ENCODE measurements at regions not wholly inside any gene's neighbourhood (a gene's known extent, or its start where the extent isn't known, plus 50 kb on each side); places are given as distances from the start of the nearest gene placed in this dataset.

- Histone ChIP-seq H3K27ac (ENCODE audit: low read length in 2 of 2) (no peak overlapping the region), H2AFZ (ENCODE audit: insufficient read depth, low read depth, low read length, poor library complexity, severe bottlenecking) (no peak overlapping the region), H3K79me2 (ENCODE audit: control insufficient read depth, insufficient read depth, low read length) (no peaks in the 10 kb centered on the region), H3K9me3 (ENCODE audit: control extremely low read depth in 1 of 3, control insufficient read depth in 2 of 3, insufficient read depth in 1 of 3, low read length in 2 of 3) (no peaks in the 10 kb centered on the region), H4K20me1 (ENCODE audit: control insufficient read depth, insufficient read depth, low read length, poor library complexity, severe bottlenecking) (no peaks in the 10 kb centered on the region), H3K27me3 (replicated peaks in 1 of 4; ENCODE audit: control extremely low read depth in 1 of 4, control insufficient read depth in 3 of 4, insufficient read depth in 4 of 4, low read length in 3 of 4) (no peaks in the 10 kb centered on the region), H3K4me2 (replicated peaks; ENCODE audit: low read depth, low read length, poor library complexity, severe bottlenecking) (no peak overlapping the region), H3K4me1 (ENCODE audit: control insufficient read depth in 2 of 2, insufficient read depth in 2 of 2, low read length in 2 of 2) (no peaks in the 10 kb centered on the region), H3K36me3 (replicated peaks in 1 of 2; ENCODE audit: control extremely low read depth in 1 of 2, control insufficient read depth in 1 of 2, extremely low read depth in 1 of 2, insufficient read depth in 2 of 2, low read length in 1 of 2) (no peaks in the 10 kb centered on the region), H3K4me3 (ENCODE audit: control extremely low read depth in 1 of 5, extremely low read depth in 1 of 5, insufficient read depth in 1 of 5, low read depth in 2 of 5, low read length in 4 of 5) (no peak overlapping the region), H3K9ac (ENCODE audit: low read length) (no peak overlapping the region)
- Mint-ChIP-seq H3K4me1 (no peaks in the 10 kb centered on the region), H3K9me3 (ENCODE audit: insufficient read depth) (no peaks in the 10 kb centered on the region), H3K27me3 (peaks cover 3% of the 10 kb centered on the region), H3K4me3 (no peak overlapping the region), H3K27ac (no peak overlapping the region)
- ATAC-seq (ENCODE audit: low read depth) (no peak), DNase-seq (no peak)
- intact Hi-C loops (cut with micrococcal nuclease) = no loop called here
- ChIA-PET POLR2A (no interaction called here), CTCF (no interaction called here)
- TF ChIP-seq CTCF (IDR thresholded peaks at IDR 0.05) (no peak), EZH2 (IDR thresholded peaks at IDR 0.05; ENCODE audit: borderline replicate concordance, insufficient read depth, low read depth, low read length, poor library complexity, severe bottlenecking) (no peak)
- WGBS (ENCODE audit: insufficient coverage) = 88% methylated on average over 6 of the region's 6 CpGs
These were observed 285.8 kb downstream of the NPIPA8 start for GRCh38 chr16:18050777-18051176.

GRCh38 chr16:18050234-18050633, 286.3 kb downstream of the NPIPA8 start:
- Histone ChIP-seq H4K20me1 (ENCODE audit: control insufficient read depth, insufficient read depth, low read length, poor library complexity, severe bottlenecking) (no peaks in the 10 kb centered on the region), H3K27ac (ENCODE audit: low read length in 2 of 2) (no peak overlapping the region), H3K4me1 (ENCODE audit: control insufficient read depth in 2 of 2, insufficient read depth in 2 of 2, low read length in 2 of 2) (no peaks in the 10 kb centered on the region), H3K9ac (ENCODE audit: low read length) (no peak overlapping the region), H2AFZ (ENCODE audit: insufficient read depth, low read depth, low read length, poor library complexity, severe bottlenecking) (no peak overlapping the region), H3K4me3 (ENCODE audit: control extremely low read depth in 1 of 5, extremely low read depth in 1 of 5, insufficient read depth in 1 of 5, low read depth in 2 of 5, low read length in 4 of 5) (no peak overlapping the region), H3K9me3 (ENCODE audit: control extremely low read depth in 1 of 3, control insufficient read depth in 2 of 3, insufficient read depth in 1 of 3, low read length in 2 of 3) (no peaks in the 10 kb centered on the region), H3K4me2 (replicated peaks; ENCODE audit: low read depth, low read length, poor library complexity, severe bottlenecking) (no peak overlapping the region), H3K79me2 (ENCODE audit: control insufficient read depth, insufficient read depth, low read length) (no peaks in the 10 kb centered on the region), H3K36me3 (replicated peaks in 1 of 2; ENCODE audit: control extremely low read depth in 1 of 2, control insufficient read depth in 1 of 2, extremely low read depth in 1 of 2, insufficient read depth in 2 of 2, low read length in 1 of 2) (no peaks in the 10 kb centered on the region), H3K27me3 (replicated peaks in 1 of 4; ENCODE audit: control extremely low read depth in 1 of 4, control insufficient read depth in 3 of 4, insufficient read depth in 4 of 4, low read length in 3 of 4) (no peaks in the 10 kb centered on the region)
- intact Hi-C loops (cut with micrococcal nuclease) = no loop called here
- 78% methylated on average over 4 of the region's 7 CpGs for WGBS (ENCODE audit: insufficient coverage)
- DNase-seq = no peak
- ChIA-PET CTCF (no interaction called here), POLR2A (no interaction called here)
- no peaks in the 10 kb centered on the region for H3K4me1 Mint-ChIP-seq
- no peak overlapping the region for H3K4me3 Mint-ChIP-seq
- H3K27ac Mint-ChIP-seq = no peak overlapping the region
- TF ChIP-seq EZH2 (IDR thresholded peaks at IDR 0.05; ENCODE audit: borderline replicate concordance, insufficient read depth, low read depth, low read length, poor library complexity, severe bottlenecking) = no peak
- TF ChIP-seq CTCF (IDR thresholded peaks at IDR 0.05) = no peak
- no peak for ATAC-seq (ENCODE audit: low read depth)
- H3K9me3 Mint-ChIP-seq (ENCODE audit: insufficient read depth) = no peaks in the 10 kb centered on the region
- peaks cover 3% of the 10 kb centered on the region for H3K27me3 Mint-ChIP-seq

All from B cell (primary cell).